ENCODE measurements at regions not wholly inside any gene's neighbourhood (a gene's known extent, or its start where the extent isn't known, plus 50 kb on each side); places are given as distances from the start of the nearest gene placed in this dataset.
A peak's percentile ranks its signal among the peaks of the same experiment; 100 is the strongest.

GRCh38 chr3:15860014-15860934, 62.5 kb upstream of the ANKRD28 start (continued):
- TF ChIP-seq CBX2 (IDR thresholded peaks at IDR 0.05; ENCODE audit: borderline replicate concordance, low read depth) = no peak
- no peak for TF ChIP-seq HOXB5 (CRISPR knock-in tag; IDR thresholded peaks at IDR 0.05)
- TF ChIP-seq POLR2AphosphoS2 (conservative IDR thresholded peaks at IDR 0.05; ENCODE audit: low read length) = no peak
- peak; percentile 31; the same call in 1 of the 2 replicates for TF ChIP-seq BHLHE40 (IDR thresholded peaks at IDR 0.05; ENCODE audit: low read depth, low read length)
- TF ChIP-seq HOXA7 (CRISPR knock-in tag; IDR thresholded peaks at IDR 0.05) = no peak
- TF ChIP-seq TP53 (CRISPR knock-in tag; IDR thresholded peaks at IDR 0.05) = no peak
- peak; percentile 91 for TF ChIP-seq MAX (IDR thresholded peaks at IDR 0.05)
- TF ChIP-seq RCOR1 (IDR thresholded peaks at IDR 0.05; ENCODE audit: low read depth, low read length) = no peak
- no peak for TF ChIP-seq HEYL (CRISPR knock-in tag; IDR thresholded peaks at IDR 0.05)
- TF ChIP-seq CHD4 (IDR thresholded peaks at IDR 0.05; ENCODE audit: borderline replicate concordance) = no peak
- no peak for TF ChIP-seq USF2 (IDR thresholded peaks at IDR 0.05)
- 0 out of 2 replicates have a peak, but pooled peaks have one; percentile 23 for TF ChIP-seq PHF8 (IDR thresholded peaks at IDR 0.05; ENCODE audit: borderline replicate concordance, low read depth)
- no peak for TF ChIP-seq SREBF2 (IDR thresholded peaks at IDR 0.05)

- CTCF ChIA-PET = interaction anchor here (0.8 to 1.4 kb wide), 2 partner anchors 163 to 199 kb away, joined by 3 read pairs; no protein-coding TSS in a partner anchor
- POLR2A ChIA-PET = interaction anchor here (0.8 kb wide), 1 partner anchor 64 kb away, joined by 3 read pairs; the partner anchor contains the start of gene ANKRD28
Observed at GRCh38 chr3:15861163-15861562, 63.4 kb upstream of the ANKRD28 start.

More at GRCh38 chr3:15861163-15861562, 63.4 kb upstream of the ANKRD28 start:
- Histone ChIP-seq H3K4me1 (peaks cover 15% of the 10 kb centered on the region; the same call in 2 of the 3 replicates), H3K27ac (no peak overlapping the region; a peak in 2 of 6 replicates), H3K4me3 (peak overlapping the region; percentile 98; the same call in 2 of the 3 replicates), H3K9me3 (peaks cover 8% of the 10 kb centered on the region; the same call in 2 of the 3 replicates), H3K4me2 (peak overlapping the region; percentile 96)
- TF ChIP-seq BCL3 (IDR thresholded peaks at IDR 0.05) (no peak), SMC3 (IDR thresholded peaks at IDR 0.05) (no peak), HMGXB4 (CRISPR knock-in tag; IDR thresholded peaks at IDR 0.05; ENCODE audit: borderline replicate concordance) (no peak), RARB (CRISPR knock-in tag; IDR thresholded peaks at IDR 0.05) (no peak), MYC (IDR thresholded peaks at IDR 0.05; ENCODE audit: borderline replicate concordance, low read length) (no peak), CBX2 (IDR thresholded peaks at IDR 0.05; ENCODE audit: borderline replicate concordance, low read depth) (no peak), EHMT2 (IDR thresholded peaks at IDR 0.05; ENCODE audit: low read depth) (no peak), RAD21 (conservative IDR thresholded peaks at IDR 0.05 in 1 of 2, IDR thresholded peaks at IDR 0.05 in 1 of 2) (no peak), MAFK (IDR thresholded peaks at IDR 0.05; ENCODE audit: partially characterized antibody) (no peak), ZFP36 (IDR thresholded peaks at IDR 0.05; ENCODE audit: borderline replicate concordance, partially characterized antibody) (no peak), RNF2 (IDR thresholded peaks at IDR 0.05; ENCODE audit: borderline replicate concordance, low read depth) (no peak), CTCF (IDR thresholded peaks at IDR 0.05) (no peak), FOSL2 (IDR thresholded peaks at IDR 0.05) (no peak), FOSL2 (CRISPR knock-in tag; IDR thresholded peaks at IDR 0.05) (no peak), NR3C1 (IDR thresholded peaks at IDR 0.05) (no peak), SREBF2 (IDR thresholded peaks at IDR 0.05) (no peak), ZC3H11A (IDR thresholded peaks at IDR 0.05) (no peak)
- 84% methylated on average over 4 of the region's 4 CpGs for WGBS (ENCODE audit: missing lambda C conversion rate)
- FAIRE-seq (no peak), ATAC-seq (no peak), DNase-seq (ENCODE audit: low read depth in 1 of 2, low spot score in 1 of 2) (no peak)
